A204.1 (cell line): ENCODE measurements at regions not wholly inside any gene's neighbourhood (a gene's known extent, or its start where the extent isn't known, plus 50 kb on each side); places are given as distances from the start of the nearest gene placed in this dataset.
"Not testable (repeated sequence)": the region's sequence is repeated elsewhere in the genome, so short reads cannot be mapped to it uniquely, and the experiment has no call there.

Experiments
- FAIRE-seq: peaks from 2 replicates; lab custom pipeline; 2012; peaks lifted over from hg19 to GRCh38; lab: Jason Lieb, UNC

DNA sequence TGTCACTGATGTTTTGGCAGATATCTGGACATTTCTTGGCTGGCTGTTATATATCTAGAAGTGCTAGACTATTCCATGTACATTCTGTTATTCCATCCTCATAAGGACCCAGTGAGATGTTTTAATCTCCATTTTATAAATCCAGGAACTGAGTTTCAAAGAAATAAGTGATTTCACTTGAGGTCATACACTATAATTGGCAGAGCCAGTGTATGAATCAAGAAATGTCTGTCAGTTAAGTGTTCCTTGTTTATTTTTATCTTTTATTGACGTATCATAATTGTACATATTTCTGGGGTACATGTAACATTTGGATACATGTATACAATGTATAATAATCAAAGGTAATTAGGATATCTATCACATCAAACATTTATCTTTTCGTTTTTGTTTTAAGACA is 338.3 kb upstream of the KLF4 start:
- FAIRE-seq: no peak

DNA sequence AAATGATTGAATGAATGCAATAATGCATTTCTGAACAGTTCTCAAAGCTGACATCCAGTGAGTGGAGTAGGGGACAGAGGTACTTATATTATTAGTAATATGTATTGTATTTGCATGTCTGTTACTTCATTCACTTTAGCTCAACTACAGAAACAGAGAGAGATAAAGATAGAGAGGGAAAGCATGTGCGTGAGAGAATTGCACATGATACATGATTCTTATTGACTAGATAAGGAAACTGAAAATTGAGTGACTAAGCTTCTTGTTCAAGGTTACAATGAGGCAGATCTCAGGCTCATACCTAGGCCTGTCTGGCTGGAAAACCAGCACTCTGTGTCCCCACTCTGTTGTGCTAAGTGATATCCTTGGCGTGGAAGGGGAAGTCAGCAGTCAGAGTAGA is 337.7 kb upstream of the KLF4 start:
- FAIRE-seq: no peak

DNA sequence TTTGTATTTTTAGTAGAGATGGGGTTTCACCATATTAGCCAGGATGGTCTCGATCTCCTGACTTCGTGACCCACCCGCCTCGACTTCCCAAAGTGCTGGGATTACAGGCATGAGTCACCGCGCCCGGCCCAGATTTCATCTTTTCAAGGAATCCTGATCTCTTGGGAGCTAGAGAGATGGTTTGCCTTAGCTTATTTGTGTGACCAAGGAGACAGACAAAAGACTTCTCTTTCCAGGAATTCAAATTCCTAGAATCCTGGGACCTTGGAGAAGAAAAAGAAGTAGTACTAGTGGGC is 337.1 kb upstream of the KLF4 start:
- FAIRE-seq: not testable (repeated sequence)

DNA sequence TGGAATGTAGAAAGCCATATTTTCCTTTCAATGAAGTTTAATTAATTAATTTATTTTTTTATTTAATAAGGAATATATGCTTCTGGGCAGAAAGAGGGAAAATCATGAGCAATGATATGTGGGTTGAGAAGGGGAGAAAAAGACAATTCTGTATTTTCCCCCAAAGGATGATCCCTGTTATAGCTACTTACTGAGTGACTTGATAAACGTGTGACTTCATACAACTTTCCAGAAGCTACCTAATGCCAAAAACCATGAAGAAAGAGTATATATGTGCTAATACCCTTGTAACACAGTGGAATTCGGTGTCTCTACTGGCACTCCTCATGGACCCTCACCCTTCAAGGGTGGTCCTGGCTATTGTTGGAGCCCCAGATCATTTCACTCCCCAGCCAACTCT is 335.0 kb upstream of the KLF4 start:
- FAIRE-seq: no peak

DNA sequence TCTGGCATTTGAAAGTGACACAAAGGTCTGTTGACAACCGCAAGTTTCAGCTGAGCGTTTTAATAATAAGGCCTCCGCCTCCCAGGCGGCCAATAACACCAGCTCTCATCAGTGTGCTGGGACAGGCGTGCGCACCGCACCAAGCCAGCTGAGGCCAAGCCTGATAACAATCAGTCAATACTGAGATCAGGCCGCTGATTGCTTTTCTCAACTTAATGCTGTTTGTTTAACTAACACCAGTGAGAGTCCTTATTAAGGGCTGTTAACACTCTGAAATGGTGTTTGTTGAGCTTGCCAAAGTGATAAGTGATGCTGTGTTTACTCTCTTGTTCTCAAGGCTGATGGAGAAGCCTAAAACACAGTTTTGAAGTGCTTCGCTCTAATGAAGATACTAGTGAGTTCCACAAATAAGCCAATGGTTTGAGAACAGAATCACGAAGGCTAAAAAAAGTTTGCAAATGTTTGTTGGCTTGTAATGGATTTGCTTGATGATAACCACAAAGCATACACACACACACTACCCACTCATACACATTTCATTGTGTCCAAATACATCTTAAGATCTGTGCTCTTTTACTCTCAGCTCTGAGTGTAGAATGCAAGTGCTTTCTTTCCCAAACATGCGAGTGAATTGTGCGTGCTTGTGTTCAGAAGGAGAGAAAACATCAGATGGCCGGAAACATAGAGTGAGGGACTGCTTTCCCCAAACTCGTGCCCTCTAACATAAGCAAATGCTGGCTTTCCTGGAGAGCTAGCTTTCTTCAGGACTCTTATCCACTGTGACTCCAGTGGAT is 330.4 kb upstream of the KLF4 start:
- FAIRE-seq: no peak

DNA sequence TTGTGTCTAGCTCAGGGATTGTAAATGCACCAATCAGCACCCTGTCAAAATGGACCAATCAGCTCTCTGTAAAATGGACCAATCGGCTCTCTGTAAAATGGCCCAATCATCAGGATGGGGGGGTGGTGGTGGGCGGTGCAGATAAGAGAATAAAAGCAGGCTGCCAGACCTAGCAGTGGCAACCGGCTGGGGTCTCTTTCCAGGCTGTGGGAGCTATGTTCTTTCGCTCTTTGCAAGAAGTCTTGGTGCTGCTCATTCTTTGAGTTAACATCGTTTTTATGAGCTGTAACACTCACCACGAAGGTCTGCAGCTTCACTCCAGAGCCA is 328.9 kb upstream of the KLF4 start:
- FAIRE-seq: not testable (repeated sequence)

DNA sequence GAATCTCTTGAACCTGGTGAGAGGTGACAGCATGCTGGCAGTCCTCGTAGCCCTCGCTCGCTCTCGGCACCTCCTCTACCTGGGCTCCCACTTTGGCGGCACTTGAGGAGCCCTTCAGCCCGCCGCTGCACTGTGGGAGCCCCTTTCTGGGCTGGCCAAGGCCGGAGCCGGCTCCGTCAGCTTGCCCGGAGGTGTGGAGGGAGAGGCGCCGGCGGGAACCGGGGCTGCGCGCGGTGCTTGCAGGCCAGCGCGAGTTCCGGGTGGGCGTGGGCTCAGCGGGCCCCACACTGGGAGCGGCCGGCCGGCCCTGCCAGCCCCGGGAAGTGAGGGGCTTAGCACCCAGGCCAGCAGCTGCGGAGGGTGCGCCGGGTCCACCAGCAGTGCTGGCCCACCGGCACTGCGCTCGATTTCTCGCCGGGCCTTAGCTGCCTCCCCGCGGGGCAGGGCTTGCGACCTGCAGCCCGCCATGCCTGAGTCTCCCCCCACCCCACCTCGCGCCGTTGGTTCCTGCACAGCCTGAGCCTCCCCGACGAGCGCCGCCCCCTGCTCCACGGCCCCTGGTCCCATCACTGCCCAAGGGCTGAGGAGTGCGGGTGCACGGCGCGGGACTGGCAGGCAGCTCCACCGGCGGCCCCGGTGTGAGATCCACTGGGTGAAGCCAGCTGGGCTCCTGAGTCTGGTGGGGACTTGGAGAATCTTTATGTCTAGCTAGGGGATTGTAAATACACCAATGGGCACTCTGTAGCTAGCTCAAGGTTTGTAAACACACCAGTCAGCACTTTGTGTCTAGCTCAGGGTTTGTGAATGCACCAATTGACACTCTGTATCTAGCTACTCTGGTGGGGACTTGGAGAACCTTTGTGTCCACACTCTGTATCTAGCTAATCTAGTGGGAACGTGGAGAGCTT is 328.3 kb upstream of the KLF4 start:
- not testable (repeated sequence) for FAIRE-seq

DNA sequence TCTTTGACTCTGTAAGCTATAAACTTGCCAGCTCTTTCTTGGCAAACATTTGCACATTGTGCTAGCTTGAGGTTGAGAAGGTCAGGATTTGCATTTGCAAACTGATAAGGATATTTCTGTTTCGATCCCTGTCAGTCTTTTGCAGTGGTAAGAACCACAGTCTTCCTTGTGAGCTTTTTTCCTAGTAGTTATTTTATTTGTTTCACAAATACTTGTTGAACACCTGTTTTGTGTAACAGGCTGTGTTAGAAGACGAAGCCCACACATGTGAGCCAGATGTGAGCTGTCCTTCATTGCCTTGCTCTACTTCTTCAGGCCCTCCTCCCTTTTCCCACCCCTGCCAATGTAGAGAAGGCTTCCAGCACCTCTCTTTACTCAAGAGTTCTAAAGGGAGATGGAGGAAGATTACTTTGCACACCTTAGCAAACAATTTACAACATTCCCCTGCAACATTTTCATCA is 327.0 kb upstream of the KLF4 start:
- no peak for FAIRE-seq

DNA sequence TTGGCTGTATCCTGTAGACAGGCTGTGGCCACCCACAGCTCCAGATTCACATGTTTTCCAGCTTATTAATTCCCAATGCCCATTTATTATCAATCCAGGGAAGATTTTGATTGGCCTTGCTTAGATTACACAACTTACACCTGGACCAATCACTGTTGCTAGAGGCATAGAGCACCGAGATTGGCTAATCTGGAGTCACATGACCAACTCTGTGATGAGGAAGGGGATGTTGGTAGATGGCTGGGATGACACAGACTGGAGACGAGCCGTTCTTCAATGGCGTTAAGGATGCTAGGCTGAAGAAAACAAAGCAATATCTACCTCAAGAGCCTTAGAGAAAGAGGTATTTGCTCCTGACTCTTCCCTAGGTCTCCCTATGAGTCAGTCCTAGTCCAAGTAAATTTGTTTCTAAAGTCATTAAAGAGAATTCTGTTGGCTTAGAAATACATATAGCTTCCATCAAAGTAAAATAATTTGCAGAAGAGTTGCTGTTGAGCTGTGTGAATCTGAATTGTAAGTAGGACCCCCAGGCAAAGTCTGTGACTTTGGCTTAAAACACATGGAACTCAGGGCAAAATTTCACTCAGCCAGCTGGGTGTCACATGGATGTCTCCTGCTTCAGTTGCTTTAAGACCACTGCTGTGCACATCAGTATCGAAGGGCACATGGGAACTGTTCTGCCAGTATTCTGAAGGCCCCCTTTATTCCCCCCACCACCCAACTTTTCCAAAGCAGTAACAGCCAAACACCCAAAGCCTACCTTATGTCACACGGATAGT is 326.4 kb upstream of the KLF4 start:
- no peak for FAIRE-seq

DNA sequence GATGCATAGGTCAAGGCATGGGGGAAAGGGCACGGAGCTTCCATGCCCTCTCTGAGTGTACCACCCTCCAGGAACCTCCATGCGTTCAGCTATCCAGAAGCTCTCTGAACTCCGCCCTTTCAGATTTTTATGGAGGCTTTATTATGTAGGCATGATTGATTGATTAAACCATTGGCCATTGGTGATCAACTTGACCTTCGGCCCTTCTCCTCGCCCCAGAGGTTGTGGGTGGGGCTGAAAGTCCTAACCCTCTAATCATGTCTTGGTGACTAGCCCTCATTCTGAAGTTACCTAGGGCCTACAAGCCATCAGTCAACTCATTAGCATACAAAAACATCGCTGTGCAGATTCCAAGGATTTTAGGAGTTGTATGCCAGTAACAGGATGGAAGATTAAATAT is 323.7 kb upstream of the KLF4 start:
- no peak for FAIRE-seq

DNA sequence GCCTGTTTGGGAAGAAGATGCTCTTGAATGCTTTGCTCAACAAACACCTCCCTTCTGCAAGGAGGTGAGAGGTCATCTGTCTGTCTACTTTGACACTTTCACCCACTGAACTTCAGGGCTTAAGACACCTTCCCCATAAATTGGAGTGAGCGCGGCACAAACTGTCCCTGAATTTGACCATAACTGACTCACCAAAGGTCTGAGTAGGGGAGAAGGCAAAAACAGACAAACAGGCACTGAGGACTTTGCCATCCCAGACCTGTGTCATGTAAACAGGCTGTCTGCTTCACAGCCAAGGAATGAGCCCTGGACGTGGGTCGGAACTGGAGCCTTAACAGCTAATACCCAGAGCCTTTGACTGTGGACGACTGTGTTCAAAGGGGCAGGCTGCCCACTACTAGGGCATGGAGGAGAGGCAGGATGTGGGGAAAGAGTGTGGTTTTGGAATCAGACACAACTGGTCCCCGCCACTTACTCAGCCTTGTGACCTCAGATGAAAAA is 320.9 kb upstream of the KLF4 start:
- no peak for FAIRE-seq

DNA sequence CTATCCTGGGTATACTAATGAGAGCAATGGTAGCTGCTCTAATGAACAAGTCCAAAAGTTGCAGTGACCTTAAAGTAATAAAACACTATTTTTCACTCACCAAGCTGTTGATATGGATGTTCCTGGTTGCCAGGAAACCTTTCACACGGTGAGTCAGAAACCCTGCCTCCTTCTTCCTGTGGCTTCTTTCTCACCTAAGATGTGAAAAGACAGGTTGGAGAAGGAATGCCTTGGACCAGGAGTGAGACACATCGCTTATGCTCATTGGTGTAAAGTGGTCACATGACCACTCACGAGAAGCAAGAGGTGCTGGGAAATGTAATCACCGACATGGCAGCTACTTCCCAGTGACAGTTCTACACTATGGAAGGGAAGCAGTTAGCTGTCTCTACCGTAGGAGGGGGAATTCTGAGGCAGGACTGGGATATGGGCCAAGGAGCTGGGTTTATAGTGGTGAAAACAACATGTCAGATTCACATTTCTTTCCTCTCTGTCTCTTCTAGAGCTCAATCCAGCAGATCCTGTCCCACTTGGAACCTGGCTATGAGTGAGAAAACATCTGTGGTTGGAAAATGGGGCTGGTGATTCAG is 320.4 kb upstream of the KLF4 start:
- no peak for FAIRE-seq

DNA sequence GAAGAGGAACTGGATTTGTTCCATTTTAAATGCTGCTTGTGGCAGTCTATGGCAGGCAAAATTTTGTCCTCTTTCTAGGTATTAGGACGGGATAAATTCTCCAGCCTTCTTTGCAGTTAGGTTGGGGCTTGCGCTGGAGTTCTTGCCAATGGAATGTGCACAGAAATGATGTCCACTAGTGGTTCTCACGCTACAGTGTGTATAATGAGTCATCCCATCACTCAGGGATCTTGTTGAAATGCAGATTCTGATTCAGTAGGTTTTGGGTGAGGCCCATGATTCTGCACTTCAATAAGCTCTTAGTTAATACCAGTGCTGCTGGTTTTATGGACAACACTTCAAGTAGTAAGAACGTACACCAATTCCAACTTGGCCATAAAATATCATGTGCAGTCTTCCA is 317.6 kb upstream of the KLF4 start:
- FAIRE-seq: no peak

DNA sequence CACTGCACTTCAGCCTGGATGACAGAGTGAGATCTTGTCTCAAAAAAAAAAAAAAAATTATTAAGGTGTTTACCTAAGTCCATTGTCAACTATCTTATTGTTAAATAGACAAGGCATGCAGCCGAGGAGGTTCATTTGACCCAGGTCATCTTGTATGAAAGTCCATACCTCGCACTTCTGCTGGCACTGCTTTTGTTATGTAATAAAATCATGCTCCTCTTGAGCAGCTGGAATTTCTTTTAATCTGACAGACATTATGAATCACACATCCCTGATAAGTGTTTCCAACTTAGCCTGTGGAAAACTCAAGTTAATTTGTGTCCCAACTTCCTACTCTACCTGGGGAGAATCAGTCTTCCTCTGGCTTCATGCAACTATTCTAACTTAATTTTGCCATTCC is 315.6 kb upstream of the KLF4 start:
- FAIRE-seq: no peak

DNA sequence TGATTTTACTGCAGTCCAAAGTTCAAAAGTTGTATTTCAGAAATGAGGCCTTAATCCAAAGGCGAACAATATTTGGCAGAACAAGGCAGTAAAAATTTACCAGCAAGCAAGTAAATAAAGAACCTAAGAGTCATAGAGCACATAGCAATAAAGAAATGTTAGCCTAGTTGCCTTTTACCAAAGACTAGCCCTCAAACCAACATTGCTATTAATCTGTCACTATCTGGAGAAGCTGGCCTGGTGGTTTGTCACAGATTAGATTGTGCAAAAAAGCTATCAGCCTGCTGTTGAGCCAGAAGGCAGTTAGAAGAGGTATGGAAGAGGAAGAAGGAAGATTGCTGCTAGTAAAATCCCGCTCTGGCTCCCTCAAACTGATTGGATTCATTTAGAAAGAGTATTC is 304.7 kb upstream of the KLF4 start:
- FAIRE-seq: no peak

DNA sequence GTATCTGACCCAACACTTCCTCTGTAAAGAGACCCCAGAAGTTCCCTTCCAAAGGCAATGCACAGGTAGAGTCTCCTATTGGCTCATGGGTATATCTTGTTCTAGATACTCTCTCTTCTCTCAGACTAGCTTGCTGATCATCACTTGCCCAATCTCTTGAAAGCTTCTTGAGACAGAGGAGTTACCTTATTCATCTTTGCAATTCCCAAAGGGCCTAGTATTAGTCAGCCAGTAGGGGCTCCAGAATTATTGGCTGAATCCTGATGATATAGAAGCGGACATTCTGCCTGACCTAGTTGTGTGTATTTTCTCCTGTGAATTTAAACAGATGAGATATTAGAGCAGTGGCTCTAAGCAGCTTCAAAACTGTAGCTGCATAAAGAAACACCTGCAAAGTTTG is 304.0 kb upstream of the KLF4 start:
- FAIRE-seq: no peak

DNA sequence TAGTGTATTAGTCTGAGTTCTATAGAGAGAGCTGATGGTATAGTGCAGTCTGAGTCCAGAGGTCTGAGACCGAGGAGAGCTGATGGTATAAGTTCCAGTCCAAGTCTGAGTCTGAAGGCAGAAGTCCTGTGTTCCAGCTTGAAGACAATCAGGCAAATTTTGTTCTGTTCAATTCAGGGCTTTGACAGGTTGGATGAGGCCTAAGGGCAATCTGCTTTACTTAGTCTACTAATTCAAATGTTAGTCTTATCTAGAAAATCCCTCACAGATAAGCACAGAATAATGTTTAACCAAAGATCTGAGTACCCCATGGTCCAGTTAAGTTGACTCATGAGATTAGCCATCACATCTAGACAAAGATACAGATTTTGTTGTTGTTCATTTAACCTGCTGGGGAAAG is 303.0 kb upstream of the KLF4 start:
- FAIRE-seq: no peak

DNA sequence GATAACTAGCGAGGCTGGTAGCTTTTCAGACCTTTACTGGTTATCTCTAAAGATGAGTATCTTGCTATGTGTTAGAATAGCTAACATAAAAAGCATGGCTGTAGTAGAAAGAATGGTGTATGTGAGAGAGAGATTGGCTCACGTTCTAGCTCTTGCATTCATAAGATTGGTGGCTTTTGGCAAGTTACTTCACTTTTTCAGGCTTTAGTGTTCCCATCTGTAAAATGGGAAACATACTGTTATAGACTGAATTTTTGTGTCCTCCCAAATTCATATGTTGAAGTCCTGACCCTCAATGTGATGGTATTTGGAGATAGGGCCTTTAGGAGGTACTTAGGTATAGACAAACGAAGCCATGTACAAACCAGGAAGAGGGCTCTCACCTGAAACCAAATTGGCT is 302.4 kb upstream of the KLF4 start:
- no peak for FAIRE-seq

DNA sequence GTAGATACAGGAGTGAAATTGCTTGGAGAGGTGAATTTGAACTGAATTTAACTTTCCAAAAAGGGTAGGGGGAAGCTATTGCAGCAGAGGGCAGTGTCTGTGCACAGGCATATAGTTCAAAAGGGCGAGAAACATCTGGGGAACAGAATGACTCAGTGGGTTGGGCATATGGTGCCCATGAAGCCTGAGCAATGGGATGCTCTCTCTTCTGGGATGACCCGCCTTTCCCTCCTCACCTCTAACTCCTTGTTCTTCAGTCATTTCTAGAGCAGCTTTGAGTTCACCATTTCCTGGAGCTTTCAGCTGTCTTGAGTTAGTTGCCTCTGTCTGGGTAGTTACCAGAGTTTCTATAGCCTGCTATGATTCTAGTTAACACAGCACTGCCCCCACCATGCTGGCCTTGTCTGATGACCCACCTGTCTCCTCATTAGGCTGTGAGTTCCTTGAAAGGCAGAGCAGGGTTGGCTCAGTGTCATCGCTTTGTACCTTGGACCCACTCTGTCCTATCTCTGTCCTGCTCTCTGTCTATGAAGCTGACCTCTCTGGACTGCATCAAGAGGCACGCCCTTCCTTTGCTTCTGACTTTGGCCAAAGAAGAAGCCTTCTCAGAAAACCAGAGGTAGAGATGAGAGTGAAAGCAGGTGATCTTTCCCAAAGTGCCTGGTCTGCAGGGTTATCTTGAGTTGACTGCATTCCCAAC is 299.6 kb upstream of the KLF4 start:
- FAIRE-seq: no peak

DNA sequence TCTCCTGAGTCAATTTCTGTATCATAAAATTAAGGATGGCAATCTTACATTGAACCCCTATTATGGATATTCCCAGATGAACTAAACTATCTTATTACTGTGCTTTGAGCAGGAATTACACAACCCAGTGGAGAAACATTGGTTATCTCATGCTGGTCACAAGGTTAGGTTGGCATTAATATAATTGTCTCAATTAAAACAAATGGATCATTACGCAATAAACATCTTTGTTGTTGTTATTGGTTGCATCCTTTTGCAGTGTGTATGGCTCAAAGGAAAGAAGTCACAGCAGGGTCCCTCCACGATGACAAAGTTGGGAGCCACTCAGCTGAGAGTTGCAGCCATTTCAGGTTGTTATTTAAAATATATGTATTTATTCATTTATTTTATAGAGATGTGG is 297.0 kb upstream of the KLF4 start:
- FAIRE-seq: no peak

DNA sequence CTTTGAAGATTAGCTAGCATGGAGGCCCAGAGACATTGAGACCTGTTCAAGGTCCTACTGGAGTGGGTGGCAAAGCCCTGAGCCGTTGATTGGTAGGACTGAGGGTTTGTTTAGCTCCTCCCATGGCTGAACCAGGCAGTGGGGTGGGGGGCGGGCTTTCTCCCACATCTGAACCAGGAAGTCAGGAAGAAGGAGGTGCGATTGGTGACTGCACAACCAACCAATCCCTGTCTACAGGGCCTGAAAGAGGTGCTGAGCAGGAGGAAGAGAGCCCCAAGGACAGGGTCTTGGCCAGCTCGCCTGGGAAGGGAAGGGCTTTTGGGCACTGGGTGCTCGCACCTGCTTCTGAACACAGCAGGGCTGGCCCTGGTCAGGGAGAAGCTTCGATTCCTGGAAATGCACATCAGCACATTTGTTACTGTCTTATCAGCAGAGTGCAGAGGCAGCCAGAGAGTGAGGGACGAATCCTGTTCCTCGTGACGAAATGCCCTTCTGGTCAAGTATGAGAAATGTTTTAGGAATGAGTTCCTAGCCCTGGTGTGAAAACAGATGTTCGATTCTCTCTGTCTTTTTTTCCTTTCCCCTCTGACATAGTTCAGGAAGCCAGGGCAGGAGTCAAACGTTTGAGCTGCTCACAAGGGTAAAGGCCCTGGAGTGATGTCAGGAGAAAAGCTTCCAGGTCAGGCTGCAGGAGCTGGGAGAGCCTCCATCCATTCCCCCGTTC is 294.8 kb upstream of the KLF4 start:
- FAIRE-seq: no peak
